ENCODE measurements at regions not wholly inside any gene's neighbourhood (a gene's known extent, or its start where the extent isn't known, plus 50 kb on each side); places are given as distances from the start of the nearest gene placed in this dataset.

- TF ChIP-seq REST (IDR thresholded peaks at IDR 0.05; ENCODE audit: unreplicated experiment) (no peak), CTCF (conservative IDR thresholded peaks at IDR 0.05; ENCODE audit: low read depth in 2 of 2) (no peak), EZH2 (IDR thresholded peaks at IDR 0.05; ENCODE audit: low read depth, unreplicated experiment) (no peak), STAT1 (IDR thresholded peaks at IDR 0.05; ENCODE audit: unreplicated experiment) (no peak), EZH2phosphoT487 (IDR thresholded peaks at IDR 0.05; ENCODE audit: unreplicated experiment) (no peak), NANOG (IDR thresholded peaks at IDR 0.05; ENCODE audit: borderline replicate concordance) (no peak), POLR2AphosphoS5 (IDR thresholded peaks at IDR 0.05; ENCODE audit: low read depth) (no peak), ZNF462 (CRISPR knock-in tag; IDR thresholded peaks at IDR 0.05) (no peak), CREB1 (CRISPR knock-in tag; IDR thresholded peaks at IDR 0.05; ENCODE audit: low read depth) (no peak), ZNF114 (CRISPR knock-in tag; IDR thresholded peaks at IDR 0.05) (no peak), JUNB (IDR thresholded peaks at IDR 0.05; ENCODE audit: unreplicated experiment) (no peak), ETS1 (IDR thresholded peaks at IDR 0.05) (no peak), ZNF331 (CRISPR knock-in tag; IDR thresholded peaks at IDR 0.05; ENCODE audit: low read depth) (no peak)
Observed at GRCh38 chr2:183868707-183869106, 729.6 kb upstream of the ZNF804A start.

All from GM23338 (cell line).